ENCODE measurements at regions not wholly inside any gene's neighbourhood (a gene's known extent, or its start where the extent isn't known, plus 50 kb on each side); places are given as distances from the start of the nearest gene placed in this dataset.

- TF ChIP-seq OSR1 (CRISPR knock-in tag; IDR thresholded peaks at IDR 0.05) (no peak), ZFP3 (CRISPR knock-in tag; IDR thresholded peaks at IDR 0.05) (no peak)
- no peak for ATAC-seq
These were observed 52.4 kb upstream of the IGSF21 start for GRCh38 chr1:18055156-18055555.

GRCh38 chr1:18056545-18056944 is 51.1 kb upstream of the IGSF21 start:
- no peak for TF ChIP-seq ZNF8 (CRISPR knock-in tag; IDR thresholded peaks at IDR 0.05)
- TF ChIP-seq TCF4 (CRISPR knock-in tag; IDR thresholded peaks at IDR 0.05; ENCODE audit: borderline replicate concordance) = no peak
- no peak for TF ChIP-seq ARNTL (CRISPR knock-in tag; IDR thresholded peaks at IDR 0.05; ENCODE audit: borderline replicate concordance, low read depth)
- no peak for TF ChIP-seq ESRRG (CRISPR knock-in tag; IDR thresholded peaks at IDR 0.05)
- TF ChIP-seq TSHZ2 (CRISPR knock-in tag; IDR thresholded peaks at IDR 0.05) = no peak
- no peak for ATAC-seq

GRCh38 chr1:18057623-18058022 is 50.0 kb upstream of the IGSF21 start:
- TF ChIP-seq TSHZ2 (CRISPR knock-in tag; IDR thresholded peaks at IDR 0.05) (no peak), RARB (CRISPR knock-in tag; IDR thresholded peaks at IDR 0.05) (no peak), SNAI2 (CRISPR knock-in tag; IDR thresholded peaks at IDR 0.05) (no peak), POU6F1 (CRISPR knock-in tag; IDR thresholded peaks at IDR 0.05; ENCODE audit: borderline replicate concordance, low read depth) (no peak), PPARA (CRISPR knock-in tag; IDR thresholded peaks at IDR 0.05; ENCODE audit: borderline replicate concordance) (no peak), ARNTL (CRISPR knock-in tag; IDR thresholded peaks at IDR 0.05; ENCODE audit: borderline replicate concordance, low read depth) (no peak), ESRRG (CRISPR knock-in tag; IDR thresholded peaks at IDR 0.05) (no peak), BACH2 (CRISPR knock-in tag; IDR thresholded peaks at IDR 0.05; ENCODE audit: borderline replicate concordance) (no peak), ZNF8 (CRISPR knock-in tag; IDR thresholded peaks at IDR 0.05) (no peak), ZC3H10 (CRISPR knock-in tag; IDR thresholded peaks at IDR 0.05) (no peak), ZFP3 (CRISPR knock-in tag; IDR thresholded peaks at IDR 0.05) (no peak), CSDC2 (CRISPR knock-in tag; IDR thresholded peaks at IDR 0.05) (no peak), TCF4 (CRISPR knock-in tag; IDR thresholded peaks at IDR 0.05; ENCODE audit: borderline replicate concordance) (no peak), PATZ1 (CRISPR knock-in tag; IDR thresholded peaks at IDR 0.05; ENCODE audit: borderline replicate concordance) (no peak), ZFP30 (CRISPR knock-in tag; IDR thresholded peaks at IDR 0.05) (no peak), ISL1 (CRISPR knock-in tag; IDR thresholded peaks at IDR 0.05) (no peak), OSR1 (CRISPR knock-in tag; IDR thresholded peaks at IDR 0.05) (no peak), CSRNP3 (CRISPR knock-in tag; IDR thresholded peaks at IDR 0.05) (no peak)
- no peak for ATAC-seq
